ENCODE measurements at regions not wholly inside any gene's neighbourhood (a gene's known extent, or its start where the extent isn't known, plus 50 kb on each side); places are given as distances from the start of the nearest gene placed in this dataset.
"Not testable (repeated sequence)": the region's sequence is repeated elsewhere in the genome, so short reads cannot be mapped to it uniquely, and the experiment has no call there.

DNA sequence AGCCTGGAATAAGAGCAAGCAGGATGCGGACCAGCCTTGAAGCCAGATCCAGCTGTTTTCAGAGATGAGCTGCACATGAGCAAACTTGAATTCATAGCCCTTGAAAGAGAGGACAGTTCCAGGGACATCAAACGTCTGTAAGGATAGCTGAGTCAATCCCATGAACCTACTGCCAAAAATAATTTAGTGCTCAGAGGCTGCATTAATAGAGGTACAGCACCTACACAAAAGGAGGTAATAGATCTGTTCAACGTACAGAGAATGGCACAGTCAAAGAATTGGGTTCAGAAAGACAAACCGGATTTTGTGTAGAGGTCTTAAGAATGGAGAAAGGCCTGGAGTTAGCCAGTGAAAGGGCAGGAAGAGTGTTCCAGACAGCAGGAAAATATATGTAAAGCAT lies 110.8 kb upstream of the ZC3H12A start (continued):
- TF ChIP-seq, protein P1, sequence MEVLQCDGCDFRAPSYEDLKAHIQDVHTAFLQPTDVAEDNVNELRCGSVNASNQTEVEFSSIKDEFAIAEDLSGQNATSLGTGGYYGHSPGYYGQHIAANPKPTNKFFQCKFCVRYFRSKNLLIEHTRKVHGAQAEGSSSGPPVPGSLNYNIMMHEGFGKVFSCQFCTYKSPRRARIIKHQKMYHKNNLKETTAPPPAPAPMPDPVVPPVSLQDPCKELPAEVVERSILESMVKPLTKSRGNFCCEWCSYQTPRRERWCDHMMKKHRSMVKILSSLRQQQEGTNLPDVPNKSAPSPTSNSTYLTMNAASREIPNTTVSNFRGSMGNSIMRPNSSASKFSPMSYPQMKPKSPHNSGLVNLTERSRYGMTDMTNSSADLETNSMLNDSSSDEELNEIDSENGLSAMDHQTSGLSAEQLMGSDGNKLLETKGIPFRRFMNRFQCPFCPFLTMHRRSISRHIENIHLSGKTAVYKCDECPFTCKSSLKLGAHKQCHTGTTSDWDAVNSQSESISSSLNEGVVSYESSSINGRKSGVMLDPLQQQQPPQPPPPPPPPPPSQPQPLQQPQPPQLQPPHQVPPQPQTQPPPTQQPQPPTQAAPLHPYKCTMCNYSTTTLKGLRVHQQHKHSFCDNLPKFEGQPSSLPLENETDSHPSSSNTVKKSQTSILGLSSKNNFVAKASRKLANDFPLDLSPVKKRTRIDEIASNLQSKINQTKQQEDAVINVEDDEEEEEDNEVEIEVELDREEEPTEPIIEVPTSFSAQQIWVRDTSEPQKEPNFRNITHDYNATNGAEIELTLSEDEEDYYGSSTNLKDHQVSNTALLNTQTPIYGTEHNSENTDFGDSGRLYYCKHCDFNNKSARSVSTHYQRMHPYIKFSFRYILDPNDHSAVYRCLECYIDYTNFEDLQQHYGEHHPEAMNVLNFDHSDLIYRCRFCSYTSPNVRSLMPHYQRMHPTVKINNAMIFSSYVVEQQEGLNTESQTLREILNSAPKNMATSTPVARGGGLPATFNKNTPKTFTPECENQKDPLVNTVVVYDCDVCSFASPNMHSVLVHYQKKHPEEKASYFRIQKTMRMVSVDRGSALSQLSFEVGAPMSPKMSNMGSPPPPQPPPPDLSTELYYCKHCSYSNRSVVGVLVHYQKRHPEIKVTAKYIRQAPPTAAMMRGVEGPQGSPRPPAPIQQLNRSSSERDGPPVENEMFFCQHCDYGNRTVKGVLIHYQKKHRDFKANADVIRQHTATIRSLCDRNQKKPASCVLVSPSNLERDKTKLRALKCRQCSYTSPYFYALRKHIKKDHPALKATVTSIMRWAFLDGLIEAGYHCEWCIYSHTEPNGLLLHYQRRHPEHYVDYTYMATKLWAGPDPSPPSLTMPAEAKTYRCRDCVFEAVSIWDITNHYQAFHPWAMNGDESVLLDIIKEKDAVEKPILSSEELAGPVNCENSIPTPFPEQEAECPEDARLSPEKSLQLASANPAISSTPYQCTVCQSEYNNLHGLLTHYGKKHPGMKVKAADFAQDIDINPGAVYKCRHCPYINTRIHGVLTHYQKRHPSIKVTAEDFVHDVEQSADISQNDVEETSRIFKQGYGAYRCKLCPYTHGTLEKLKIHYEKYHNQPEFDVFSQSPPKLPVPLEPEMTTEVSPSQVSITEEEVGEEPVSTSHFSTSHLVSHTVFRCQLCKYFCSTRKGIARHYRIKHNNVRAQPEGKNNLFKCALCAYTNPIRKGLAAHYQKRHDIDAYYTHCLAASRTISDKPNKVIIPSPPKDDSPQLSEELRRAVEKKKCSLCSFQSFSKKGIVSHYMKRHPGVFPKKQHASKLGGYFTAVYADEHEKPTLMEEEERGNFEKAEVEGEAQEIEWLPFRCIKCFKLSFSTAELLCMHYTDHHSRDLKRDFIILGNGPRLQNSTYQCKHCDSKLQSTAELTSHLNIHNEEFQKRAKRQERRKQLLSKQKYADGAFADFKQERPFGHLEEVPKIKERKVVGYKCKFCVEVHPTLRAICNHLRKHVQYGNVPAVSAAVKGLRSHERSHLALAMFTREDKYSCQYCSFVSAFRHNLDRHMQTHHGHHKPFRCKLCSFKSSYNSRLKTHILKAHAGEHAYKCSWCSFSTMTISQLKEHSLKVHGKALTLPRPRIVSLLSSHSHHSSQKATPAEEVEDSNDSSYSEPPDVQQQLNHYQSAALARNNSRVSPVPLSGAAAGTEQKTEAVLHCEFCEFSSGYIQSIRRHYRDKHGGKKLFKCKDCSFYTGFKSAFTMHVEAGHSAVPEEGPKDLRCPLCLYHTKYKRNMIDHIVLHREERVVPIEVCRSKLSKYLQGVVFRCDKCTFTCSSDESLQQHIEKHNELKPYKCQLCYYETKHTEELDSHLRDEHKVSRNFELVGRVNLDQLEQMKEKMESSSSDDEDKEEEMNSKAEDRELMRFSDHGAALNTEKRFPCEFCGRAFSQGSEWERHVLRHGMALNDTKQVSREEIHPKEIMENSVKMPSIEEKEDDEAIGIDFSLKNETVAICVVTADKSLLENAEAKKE (CRISPR knock-in tag; IDR thresholded peaks at IDR 0.05), result no peak
- TF ChIP-seq, protein P2, sequence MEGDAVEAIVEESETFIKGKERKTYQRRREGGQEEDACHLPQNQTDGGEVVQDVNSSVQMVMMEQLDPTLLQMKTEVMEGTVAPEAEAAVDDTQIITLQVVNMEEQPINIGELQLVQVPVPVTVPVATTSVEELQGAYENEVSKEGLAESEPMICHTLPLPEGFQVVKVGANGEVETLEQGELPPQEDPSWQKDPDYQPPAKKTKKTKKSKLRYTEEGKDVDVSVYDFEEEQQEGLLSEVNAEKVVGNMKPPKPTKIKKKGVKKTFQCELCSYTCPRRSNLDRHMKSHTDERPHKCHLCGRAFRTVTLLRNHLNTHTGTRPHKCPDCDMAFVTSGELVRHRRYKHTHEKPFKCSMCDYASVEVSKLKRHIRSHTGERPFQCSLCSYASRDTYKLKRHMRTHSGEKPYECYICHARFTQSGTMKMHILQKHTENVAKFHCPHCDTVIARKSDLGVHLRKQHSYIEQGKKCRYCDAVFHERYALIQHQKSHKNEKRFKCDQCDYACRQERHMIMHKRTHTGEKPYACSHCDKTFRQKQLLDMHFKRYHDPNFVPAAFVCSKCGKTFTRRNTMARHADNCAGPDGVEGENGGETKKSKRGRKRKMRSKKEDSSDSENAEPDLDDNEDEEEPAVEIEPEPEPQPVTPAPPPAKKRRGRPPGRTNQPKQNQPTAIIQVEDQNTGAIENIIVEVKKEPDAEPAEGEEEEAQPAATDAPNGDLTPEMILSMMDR (conservative IDR thresholded peaks at IDR 0.05; ENCODE audit: low read depth in 2 of 2), result no peak
- TF ChIP-seq STAT1 (IDR thresholded peaks at IDR 0.05; ENCODE audit: unreplicated experiment) (no peak), EZH2 (IDR thresholded peaks at IDR 0.05; ENCODE audit: low read depth, unreplicated experiment) (no peak), JUNB (IDR thresholded peaks at IDR 0.05; ENCODE audit: unreplicated experiment) (no peak), POLR2AphosphoS5 (IDR thresholded peaks at IDR 0.05; ENCODE audit: low read depth) (no peak), CREB1 (CRISPR knock-in tag; IDR thresholded peaks at IDR 0.05; ENCODE audit: low read depth) (no peak)

DNA sequence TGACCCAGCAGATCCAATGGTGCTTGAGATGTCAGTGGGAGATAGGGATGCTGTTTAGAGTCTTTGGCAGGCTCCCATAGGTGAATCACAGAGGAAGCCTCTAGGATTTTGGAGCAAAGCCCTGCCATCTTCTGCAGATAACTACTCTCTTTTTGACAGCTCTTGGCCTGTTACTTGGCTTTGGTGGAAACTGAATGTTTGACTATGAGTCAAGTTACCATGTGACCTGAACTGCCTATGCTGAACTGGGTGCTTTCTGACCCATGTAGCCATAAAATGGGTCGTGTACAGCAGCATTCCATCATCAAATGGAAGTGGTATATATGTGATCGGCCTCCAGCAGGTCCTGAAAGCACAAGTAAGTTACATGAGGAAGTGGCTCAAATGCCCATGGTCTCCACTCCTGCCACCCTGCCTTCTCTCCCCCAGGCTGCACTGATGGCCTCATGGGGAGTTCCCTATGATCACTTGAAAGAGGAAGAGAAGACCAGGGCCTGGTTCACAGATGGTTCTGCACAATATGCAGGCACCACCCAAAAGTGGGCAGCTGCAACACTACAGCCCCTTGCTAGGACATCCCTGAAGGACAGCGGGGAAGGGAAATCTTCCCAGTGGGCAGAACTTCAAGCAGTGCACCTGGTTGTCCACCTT lies 105.6 kb upstream of the ZC3H12A start:
- H3F3A ChIP-seq (replicated peaks; ENCODE audit: low read depth); H3K9me3 Mint-ChIP-seq; H3K79me2 ChIP-seq (replicated peaks; ENCODE audit: insufficient read depth); H3K4me1 Mint-ChIP-seq; H3K36me3 Mint-ChIP-seq (ENCODE audit: low read depth); H3K4me3 ChIP-seq; H3K4me1 ChIP-seq (ENCODE audit: insufficient read depth); H3K9me2 ChIP-seq (ENCODE audit: insufficient read depth); H2AFZ ChIP-seq; DNase-seq (ENCODE audit: low spot score); H3K36me3 ChIP-seq (ENCODE audit: insufficient read depth); H3K4me3 Mint-ChIP-seq; H3K27ac ChIP-seq (ENCODE audit: low read depth); ATAC-seq; H3K27me3 Mint-ChIP-seq (ENCODE audit: insufficient read depth, low read depth, poor library complexity); H3K27ac Mint-ChIP-seq; H4K20me1 ChIP-seq (replicated peaks; ENCODE audit: insufficient read depth); H3K4me2 ChIP-seq; H3K27me3 ChIP-seq (ENCODE audit: insufficient read depth): not testable (repeated sequence)
